Glomerular endothelial cell (primary cell): ENCODE measurements at regions not wholly inside any gene's neighbourhood (a gene's known extent, or its start where the extent isn't known, plus 50 kb on each side); places are given as distances from the start of the nearest gene placed in this dataset.

Source experiments
- DNase-seq: peaks from one replicate; pipeline ENCODE4 v3.0.0-alpha.2; 2011; ENCODE audit warnings: low read depth, low spot score; ENCODE audit errors: extremely low read depth

- no peak for DNase-seq
Measured at GRCh38 chr10:128693493-128694131, 567.4 kb upstream of the MKI67 start.

- no peak for DNase-seq
Measured at GRCh38 chr10:128694168-128694850, 568.1 kb upstream of the MKI67 start.

- DNase-seq = no peak
Measured at GRCh38 chr10:128694851-128695725, 568.9 kb upstream of the MKI67 start.

DNA sequence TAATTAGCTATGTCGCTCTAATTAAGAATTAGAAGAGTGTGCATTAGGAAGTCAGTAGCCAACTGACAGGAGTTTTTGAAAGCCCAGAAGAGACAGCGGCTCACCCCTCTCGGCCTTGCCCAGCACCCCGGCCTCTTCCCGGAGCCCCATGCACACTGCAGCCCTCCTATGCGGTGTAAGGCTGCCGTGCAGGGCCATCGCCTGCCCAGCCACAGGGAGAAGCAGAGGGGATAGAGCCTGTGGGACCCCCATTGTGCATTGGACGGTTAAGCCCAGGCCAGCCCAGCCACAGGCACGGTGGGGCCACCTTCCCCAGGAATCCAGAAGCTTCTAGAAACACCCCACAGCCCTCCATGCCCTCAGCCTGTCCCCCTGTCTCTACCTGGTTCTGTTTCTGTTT is 569.7 kb upstream of the MKI67 start:
- no peak for DNase-seq

DNA sequence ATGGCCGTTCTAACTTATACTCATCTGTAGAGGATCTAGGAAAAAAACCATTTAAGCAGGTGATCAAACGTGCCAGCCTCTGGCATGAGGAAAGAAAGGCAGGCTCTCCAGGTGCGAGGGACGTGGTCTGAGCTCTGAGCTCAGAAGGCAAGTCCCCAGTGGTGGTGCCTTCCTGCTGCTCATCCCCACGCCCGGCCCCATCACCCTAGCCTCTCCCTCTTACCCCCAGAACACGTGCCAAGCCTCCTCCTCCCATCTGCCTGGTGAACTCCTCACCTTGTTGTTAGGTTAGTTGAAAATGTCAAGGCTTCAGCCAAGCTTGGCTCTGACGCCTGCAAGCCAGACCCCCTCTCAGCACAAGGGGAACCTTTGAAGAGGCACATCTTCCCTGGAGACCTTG is 571.2 kb upstream of the MKI67 start:
- no peak for DNase-seq

- no peak for DNase-seq
Measured at GRCh38 chr10:128701381-128701780, 575.2 kb upstream of the MKI67 start.

DNA sequence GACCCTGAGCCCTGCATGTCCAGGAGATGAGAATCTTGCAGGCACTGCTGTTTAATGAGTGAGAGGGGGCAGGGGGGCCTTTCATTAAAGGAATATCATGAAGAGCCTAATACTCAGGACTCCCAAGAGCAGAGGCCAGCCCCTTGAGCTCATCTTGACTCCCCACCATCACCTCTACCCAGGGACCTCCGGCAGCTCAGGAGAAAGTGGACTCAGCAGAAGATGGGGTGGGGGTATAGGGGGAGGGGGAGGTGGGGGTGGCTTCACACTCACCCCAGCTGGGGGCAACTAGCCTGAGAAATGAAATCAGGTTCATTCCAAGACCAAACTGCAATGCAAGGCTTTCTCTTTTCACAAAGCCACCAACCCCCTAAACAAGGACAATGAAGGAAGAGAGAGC is 575.6 kb upstream of the MKI67 start:
- DNase-seq = no peak

GRCh38 chr10:128704716-128705115 is 578.5 kb upstream of the MKI67 start:
- DNase-seq = no peak

DNA sequence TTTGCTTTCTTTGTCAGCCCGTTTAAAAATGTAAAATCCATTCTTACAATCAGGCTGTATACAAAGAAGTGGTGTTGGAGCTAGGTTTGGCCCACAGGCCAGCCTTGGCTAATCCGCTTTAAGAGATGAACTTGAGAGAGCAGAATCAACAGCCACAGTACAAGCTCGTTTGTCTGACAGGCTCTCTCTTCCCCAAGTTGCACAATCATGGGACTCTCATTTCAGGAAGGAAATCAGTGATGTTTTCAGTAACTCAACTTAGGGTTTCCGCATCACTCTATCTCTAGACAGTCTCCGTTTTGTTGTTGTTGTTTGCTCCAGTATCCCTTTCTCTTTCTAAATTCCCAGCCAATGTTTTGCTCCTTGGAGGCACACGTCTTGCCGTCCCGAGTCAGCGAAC is 582.0 kb upstream of the MKI67 start:
- no peak for DNase-seq

- no peak for DNase-seq
Measured at GRCh38 chr10:128709686-128710085, 583.5 kb upstream of the MKI67 start.

- DNase-seq = no peak
Measured at GRCh38 chr10:128710098-128710797, 584.0 kb upstream of the MKI67 start.

GRCh38 chr10:128710798-128711183 is 584.6 kb upstream of the MKI67 start:
- no peak for DNase-seq

- no peak for DNase-seq
Measured at GRCh38 chr10:128711806-128712205, 585.6 kb upstream of the MKI67 start.

- DNase-seq = no peak
Measured at GRCh38 chr10:128712661-128713400, 586.6 kb upstream of the MKI67 start.

DNA sequence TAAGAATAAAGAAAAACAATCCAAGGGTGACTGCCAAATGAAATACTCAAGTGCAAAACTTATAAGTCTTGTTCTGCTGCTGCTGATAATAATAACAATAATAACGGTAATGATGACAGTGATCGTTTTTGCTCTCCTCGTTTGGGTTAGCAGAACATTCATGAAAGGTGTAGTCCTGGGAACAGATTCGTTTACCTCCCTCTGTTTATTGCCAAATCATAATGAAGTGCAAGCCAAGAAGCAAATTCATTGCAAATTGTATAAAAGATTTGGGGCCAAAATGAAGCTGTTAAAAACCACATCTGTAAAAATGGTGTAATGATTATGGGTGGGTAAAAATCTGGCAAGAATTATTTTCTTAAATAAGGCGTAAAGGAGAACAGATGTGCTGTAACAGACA is 587.2 kb upstream of the MKI67 start:
- no peak for DNase-seq

DNA sequence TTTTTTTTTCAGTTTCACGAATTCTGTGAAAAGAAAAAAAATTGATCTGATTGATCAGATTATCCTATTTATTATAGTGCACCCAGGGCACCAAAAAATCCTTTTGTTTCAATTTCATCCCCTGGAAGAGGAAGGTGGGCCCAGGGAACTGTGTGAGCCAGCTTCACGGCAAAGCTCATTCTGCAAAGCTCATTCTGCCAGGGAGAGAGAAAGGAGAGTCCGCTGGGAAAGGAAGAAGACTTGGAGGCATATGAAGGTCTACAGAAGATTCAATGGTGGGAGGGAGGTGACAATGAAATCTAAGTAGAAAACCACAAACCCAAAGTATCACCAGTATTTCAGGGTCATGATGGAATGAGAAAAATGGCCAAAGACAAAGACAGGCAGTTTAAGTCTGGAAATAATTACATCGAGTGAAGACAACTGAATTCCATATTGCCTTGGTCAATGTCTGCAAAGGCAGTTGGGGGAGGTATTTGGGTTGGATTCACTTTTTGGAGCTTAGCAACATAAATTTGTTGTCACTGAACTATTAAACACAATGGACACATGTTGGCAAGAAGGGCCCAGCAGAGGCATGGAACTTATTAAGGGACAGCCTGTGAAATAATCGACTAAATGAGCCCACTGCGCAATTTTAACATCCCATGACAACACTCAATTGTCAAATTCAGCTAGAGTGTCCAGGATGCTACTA is 587.8 kb upstream of the MKI67 start:
- no peak for DNase-seq

GRCh38 chr10:128714644-128715415 is 588.6 kb upstream of the MKI67 start:
- no peak for DNase-seq

- no peak for DNase-seq
Measured at GRCh38 chr10:128716181-128716580, 590.0 kb upstream of the MKI67 start.

DNA sequence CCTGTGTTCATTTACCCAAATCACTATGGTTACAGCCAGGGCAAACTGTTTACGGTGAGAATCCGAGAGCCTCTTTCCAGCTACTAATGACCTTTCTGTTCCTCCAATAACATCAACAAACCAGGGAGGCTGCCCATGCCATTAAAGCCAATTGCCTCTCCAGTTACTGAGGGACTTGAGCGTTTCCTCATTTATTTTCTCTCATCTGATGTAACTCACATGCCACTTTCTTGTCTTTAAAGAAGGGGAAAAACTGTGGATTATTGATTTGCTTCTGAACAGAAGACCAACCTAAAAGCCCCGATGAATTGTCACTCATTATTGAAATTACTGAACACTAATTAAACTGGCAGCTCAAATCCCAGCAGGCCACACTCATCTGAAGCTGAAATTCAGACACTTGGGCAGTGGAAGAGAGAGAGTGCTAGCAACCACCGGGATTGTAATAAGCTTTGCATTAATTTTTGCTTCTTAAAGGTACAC is 595.8 kb upstream of the MKI67 start:
- no peak for DNase-seq
